ENCODE measurements at regions not wholly inside any gene's neighbourhood (a gene's known extent, or its start where the extent isn't known, plus 50 kb on each side); places are given as distances from the start of the nearest gene placed in this dataset.

GRCh38 chr4:178165251-178165950 is 723.2 kb upstream of the AGA start:
- no peak for TF ChIP-seq CTCF (IDR thresholded peaks at IDR 0.05; ENCODE audit: low read depth, low read length)
- DNase-seq (ENCODE audit: extremely low read depth, low read depth) = no peak

DNA sequence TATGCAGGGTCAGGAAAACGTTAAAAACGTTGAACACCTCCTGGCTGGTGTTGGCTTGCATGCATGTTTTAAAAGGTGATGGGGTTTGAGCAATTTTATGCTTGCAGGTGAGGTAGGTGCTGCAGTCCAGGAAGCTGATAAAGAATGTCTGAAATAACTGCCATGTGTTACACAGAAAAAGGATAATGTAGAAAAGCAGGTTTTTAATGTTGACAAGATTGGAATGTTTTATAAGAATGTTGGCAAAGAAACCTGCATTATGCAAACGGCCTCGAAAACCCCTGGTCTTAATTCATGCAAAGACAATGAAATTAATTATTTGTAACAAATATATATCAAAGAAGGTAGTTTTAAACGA is 723.7 kb upstream of the AGA start:
- no peak for TF ChIP-seq CTCF (IDR thresholded peaks at IDR 0.05; ENCODE audit: low read depth, low read length)
- no peak for DNase-seq (ENCODE audit: extremely low read depth, low read depth)

DNA sequence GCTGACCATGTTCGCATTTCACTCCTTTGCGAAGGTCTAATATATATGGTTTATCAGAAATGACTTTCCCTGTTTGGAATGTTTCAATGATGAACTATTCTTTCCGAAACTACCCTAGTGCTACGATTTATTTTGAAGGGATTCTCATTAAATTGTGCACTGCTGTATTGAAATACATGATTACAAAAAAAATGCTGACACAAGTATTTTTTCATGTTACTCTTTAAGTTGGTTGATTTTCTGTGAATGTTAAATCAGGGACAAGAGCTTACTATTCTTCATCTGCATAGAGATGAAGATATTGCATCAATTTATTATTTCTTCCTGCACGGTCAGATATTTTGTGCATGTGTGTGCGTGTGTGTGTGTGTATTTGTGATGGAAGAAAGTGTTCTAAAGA is 731.5 kb upstream of the AGA start:
- no peak for TF ChIP-seq CTCF (IDR thresholded peaks at IDR 0.05; ENCODE audit: low read depth, low read length)
- DNase-seq (ENCODE audit: extremely low read depth, low read depth) = no peak

DNA sequence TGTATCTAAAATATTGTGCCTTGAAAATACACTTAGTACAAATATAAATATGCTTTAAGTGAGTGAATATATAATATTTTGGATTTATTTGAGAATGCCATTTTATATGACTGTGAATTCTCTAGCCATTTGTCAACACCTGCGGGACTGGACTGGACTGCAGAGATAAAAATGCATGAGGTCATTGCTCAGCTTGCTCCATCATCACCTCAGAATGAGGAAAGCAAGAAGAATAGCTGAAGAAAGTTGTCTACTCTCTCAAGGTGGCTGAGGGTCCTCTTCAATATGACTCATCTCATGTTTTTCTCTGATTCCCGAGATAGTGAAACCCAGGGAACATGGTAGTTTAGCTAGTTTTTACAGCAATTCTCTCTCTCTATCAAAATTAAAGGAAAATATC is 732.5 kb upstream of the AGA start:
- no peak for TF ChIP-seq CTCF (IDR thresholded peaks at IDR 0.05; ENCODE audit: low read depth, low read length)
- no peak for DNase-seq (ENCODE audit: extremely low read depth, low read depth)

- TF ChIP-seq CTCF (IDR thresholded peaks at IDR 0.05; ENCODE audit: low read depth, low read length) = no peak
- DNase-seq (ENCODE audit: extremely low read depth, low read depth) = no peak
Measured at GRCh38 chr4:178185517-178185916, 743.3 kb upstream of the AGA start.

DNA sequence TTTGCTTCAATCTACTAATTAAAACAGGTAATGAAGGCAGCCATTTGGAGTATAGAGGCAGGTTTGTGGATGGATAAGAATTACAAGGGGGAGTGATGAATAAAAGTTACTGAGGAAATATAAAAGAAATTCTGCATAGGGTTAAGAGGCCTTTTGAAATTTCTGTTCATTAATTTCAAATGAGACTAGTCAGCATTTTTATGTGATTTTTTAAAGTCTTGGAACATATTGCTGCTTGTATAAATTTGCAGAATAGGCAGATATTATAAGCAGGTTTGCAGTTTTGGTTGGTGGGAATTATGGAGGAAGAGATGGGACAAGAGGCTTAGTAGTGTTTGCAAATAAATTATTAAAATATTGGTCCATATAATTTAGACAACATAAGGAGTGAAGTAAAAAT is 750.4 kb upstream of the AGA start:
- no peak for TF ChIP-seq CTCF (IDR thresholded peaks at IDR 0.05; ENCODE audit: low read depth, low read length)
- DNase-seq (ENCODE audit: extremely low read depth, low read depth) = no peak

DNA sequence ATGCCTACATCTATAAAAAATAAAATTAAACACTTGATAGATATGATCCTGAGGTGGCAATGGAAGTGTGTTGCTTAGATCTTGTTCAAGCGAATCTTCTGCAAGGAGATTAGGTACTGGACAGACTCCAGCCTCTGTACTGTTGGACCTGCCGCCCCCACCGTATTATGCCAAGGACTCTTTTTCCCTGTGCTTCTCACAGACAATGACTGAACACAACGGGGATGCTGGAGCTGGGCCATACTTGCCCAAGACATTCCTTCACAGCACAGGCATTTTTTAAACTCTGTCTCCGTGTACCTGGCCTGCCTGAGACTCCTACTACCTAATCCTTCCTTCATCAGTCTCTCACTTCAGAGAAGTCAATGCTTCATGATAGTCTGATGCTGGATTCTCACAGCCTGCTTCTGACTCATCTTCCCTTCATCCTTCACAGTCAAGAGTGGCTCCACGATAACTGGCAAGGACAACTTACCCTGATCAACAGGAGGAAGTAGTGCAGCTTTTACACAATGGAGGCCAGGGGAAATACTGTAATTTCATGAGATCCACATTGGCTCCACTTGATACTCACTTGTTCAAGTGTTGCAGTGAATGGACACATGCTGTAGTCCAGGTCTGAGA is 754.6 kb upstream of the AGA start:
- no peak for TF ChIP-seq CTCF (IDR thresholded peaks at IDR 0.05; ENCODE audit: low read depth, low read length)
- DNase-seq (ENCODE audit: extremely low read depth, low read depth) = no peak
